Fibroblast of villous mesenchyme (primary cell): ENCODE measurements at regions not wholly inside any gene's neighbourhood (a gene's known extent, or its start where the extent isn't known, plus 50 kb on each side); places are given as distances from the start of the nearest gene placed in this dataset.

Experiments
- DNase-seq: peaks from one replicate; pipeline ENCODE4 v3.0.0-alpha.2; 2010; ENCODE audit warnings: low read depth
- H3K4me3 ChIP-seq: 2 replicates; pipeline ENCODE4 v1.5.1; 2011; ENCODE audit warnings: low read depth, mild to moderate bottlenecking, low read length
- CTCF ChIP-seq: IDR thresholded peaks from 2 replicates; pipeline ENCODE4 v1.5.1; 2012; ENCODE audit warnings: low read depth, mild to moderate bottlenecking, low read length; ENCODE audit not compliant: insufficient read depth

DNA sequence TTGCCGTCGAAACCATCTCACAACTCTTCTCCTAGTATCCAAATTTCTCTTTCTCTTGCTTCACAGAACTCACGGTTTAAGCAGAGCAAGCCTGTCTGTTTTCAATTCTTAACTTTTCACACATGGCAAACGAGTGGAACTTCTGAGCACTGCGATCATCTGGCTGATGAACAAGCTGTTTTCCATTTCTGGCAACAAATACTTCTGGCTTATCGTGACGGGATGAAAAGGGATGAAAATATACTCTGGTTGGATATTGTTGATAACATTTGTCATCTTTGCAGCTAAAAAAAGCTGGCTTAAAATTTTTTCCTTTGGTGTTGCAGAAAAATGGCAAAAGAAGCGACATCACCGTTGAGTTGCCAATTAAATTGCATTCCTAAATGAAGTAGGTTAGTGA is 515.2 kb upstream of the JARID2 start:
- H3K4me3 ChIP-seq: no peak overlapping the region
- no peak for TF ChIP-seq CTCF
- no peak for DNase-seq

GRCh38 chr6:14731611-14732010 is 514.3 kb upstream of the JARID2 start:
- no peak for TF ChIP-seq CTCF

DNA sequence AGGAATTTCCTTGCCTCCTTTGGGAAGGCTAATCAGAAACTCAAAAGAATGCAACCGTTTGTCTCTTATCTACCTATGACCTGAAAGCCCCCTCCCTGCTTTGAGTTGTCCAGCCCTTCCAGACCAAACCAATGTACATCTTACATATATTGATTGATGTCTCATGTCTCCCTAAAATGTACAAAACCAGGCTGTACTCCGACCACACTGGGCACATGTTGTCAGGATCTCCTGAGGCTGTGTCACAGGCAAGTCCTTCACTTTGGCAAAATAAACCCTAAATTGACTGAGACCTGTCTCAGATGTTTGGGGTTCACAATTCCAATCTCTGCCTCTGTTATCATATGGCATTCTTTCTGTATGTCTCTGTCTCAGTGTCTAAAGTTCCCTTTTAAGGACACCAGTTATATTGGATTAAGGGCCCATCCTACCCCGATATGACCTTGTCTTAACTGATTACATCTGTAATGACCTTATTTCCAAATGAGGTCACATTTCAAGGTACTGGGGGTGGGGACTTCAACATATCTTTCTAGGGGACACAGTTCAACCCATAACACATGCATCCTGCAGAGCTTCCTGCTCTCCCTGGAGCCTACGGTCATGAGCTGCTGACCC is 513.5 kb upstream of the JARID2 start:
- DNase-seq: no peak
- no peak overlapping the region for H3K4me3 ChIP-seq
- no peak for TF ChIP-seq CTCF

More at GRCh38 chr6:14731611-14732010, 514.3 kb upstream of the JARID2 start:
- no peak overlapping the region for H3K4me3 ChIP-seq
- no peak for DNase-seq

- peak; percentile 55 for DNase-seq
- no peak for TF ChIP-seq CTCF
- no peak overlapping the region for H3K4me3 ChIP-seq
These were observed 512.8 kb upstream of the JARID2 start for GRCh38 chr6:14732844-14733757.

DNA sequence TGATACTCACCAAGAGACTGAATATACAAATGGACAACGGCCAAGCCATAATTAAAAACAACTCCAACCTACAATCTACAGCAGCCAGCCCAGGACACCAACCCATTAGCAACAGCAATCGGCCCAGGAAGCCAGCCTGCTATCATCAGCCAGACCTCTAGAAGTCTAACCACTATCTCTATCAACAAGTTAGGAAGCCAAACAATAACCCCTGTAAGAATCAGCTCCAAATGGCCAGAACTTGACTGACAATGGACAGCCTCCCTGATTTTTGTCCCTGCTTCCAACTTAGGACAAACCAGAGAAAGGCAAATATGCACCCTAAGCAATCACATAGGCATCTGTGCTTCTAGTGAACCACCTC is 511.8 kb upstream of the JARID2 start:
- H3K4me3 ChIP-seq: no peak overlapping the region
- no peak for DNase-seq
- no peak for TF ChIP-seq CTCF

- no peak overlapping the region for H3K4me3 ChIP-seq
- DNase-seq: peak; percentile 80
- TF ChIP-seq CTCF: no peak
These were observed 511.2 kb upstream of the JARID2 start for GRCh38 chr6:14734416-14735340.
